K562 (cell line): ENCODE measurements at regions not wholly inside any gene's neighbourhood (a gene's known extent, or its start where the extent isn't known, plus 50 kb on each side); places are given as distances from the start of the nearest gene placed in this dataset.

ENCODE experiments used
- ATAC-seq: fragments of 200-7000 bp; cut with Tn5 transposase; 3 replicates; pipeline ENCODE4 v1.9.1; 2020; ENCODE audit warnings: moderate library complexity
- BruUV-seq: library from RNA; stranded (reverse); fragments of 400-500 nt; replicated peaks from 2 replicates; lab custom pipeline; 2021; lab: Mats Ljungman, UMichigan
- CTCF ChIA-PET: fragments of 300-600 bp; formaldehyde crosslinking; extraction: SDS; loops from one replicate; lab custom pipeline; 2021; ENCODE audit warnings: low intra/inter-chr PET ratio; lab: Yijun Ruan, JAX
- POLR2A ChIA-PET: fragments of 300-600, 350-650 bp; sonication (Branson Sonifier 250); formaldehyde crosslinking; extraction: SDS; loops from one replicate; lab custom pipeline; 2021; ENCODE audit warnings: antibody characterized with exemption, inconsistent platforms; lab: Yijun Ruan, JAX
- DNase-seq, 4 experiments: peaks; one replicate each; pipeline versions ENCODE4 v3.0.0 to v3.0.0-alpha.2; 2011 to 2018; ENCODE audit warnings: low spot score in 3 of 4, mixed read lengths in 3 of 4; ENCODE audit errors: extremely low read depth in 1 of 4
- FAIRE-seq: peaks from 2 replicates; lab custom pipeline; 2011; peaks lifted over from hg19 to GRCh38; lab: Jason Lieb, UNC
- H2AFZ ChIP-seq: 2 replicates; pipeline ENCODE4 v1.6.0; 2011; ENCODE audit warnings: low read depth, low read length, control low read depth, inconsistent platforms
- H3K27ac ChIP-seq: fragments of 200-600 bp; 3 replicates; pipeline ENCODE4 v1.8.0; 2011; ENCODE audit warnings: low read depth, mild to moderate bottlenecking, control low read depth, inconsistent platforms, low read length, moderate library complexity, mixed read lengths; ENCODE audit errors: extremely low read depth
- H3K27me3 ChIP-seq, 2 experiments: fragments of 300-600 bp in 1 of 2; 2 replicates in 1 of 2; 3 replicates in 1 of 2; pipeline versions ENCODE4 v1.6.0 to v1.8.0; 2011; ENCODE audit warnings: inconsistent platforms in 2 of 2, low read length in 2 of 2, mild to moderate bottlenecking in 1 of 2, mixed read lengths in 1 of 2, moderate library complexity in 1 of 2; ENCODE audit not compliant: control insufficient read depth in 2 of 2, insufficient read depth in 2 of 2
- H3K36me3 ChIP-seq: fragments of 300-600 bp; 3 replicates; pipeline ENCODE4 v1.8.0; 2011; ENCODE audit warnings: mild to moderate bottlenecking, low read length, inconsistent platforms; ENCODE audit not compliant: control insufficient read depth, insufficient read depth
- H3K4me1 ChIP-seq, 2 experiments: fragments of 200-600 bp in 1 of 2; replicated peaks in 1 of 2; 2 replicates in 1 of 2; 3 replicates in 1 of 2; pipeline versions ENCODE4 v1.5.1 to v1.8.0; 2011; ENCODE audit warnings: inconsistent platforms in 2 of 2, low read length in 2 of 2, mild to moderate bottlenecking in 1 of 2, mixed read lengths in 1 of 2, moderate library complexity in 1 of 2; ENCODE audit not compliant: control insufficient read depth in 2 of 2, insufficient read depth in 2 of 2
- H3K4me2 ChIP-seq: 2 replicates; pipeline ENCODE4 v1.6.1; 2011; ENCODE audit warnings: low read length, control low read depth, inconsistent platforms, mixed read lengths; ENCODE audit not compliant: insufficient read depth
- H3K4me3 ChIP-seq: fragments of 200-600 bp; sonication (generic), shearing (Covaris generic); 2 replicates; pipeline ENCODE4 v1.5.1; 2016; ENCODE audit warnings: control low read depth, inconsistent platforms
- H3K79me2 ChIP-seq: fragments of 200-600 bp; 3 replicates; pipeline ENCODE4 v1.8.0; 2011; ENCODE audit warnings: low read length, inconsistent platforms; ENCODE audit not compliant: control insufficient read depth, insufficient read depth
- H3K9ac ChIP-seq, 2 experiments: 2 replicates each; pipeline versions ENCODE4 v1.6.0 to v1.6.1; 2011; ENCODE audit warnings: low read depth in 2 of 2, low read length in 2 of 2, control low read depth in 1 of 2, inconsistent platforms in 1 of 2, mild to moderate bottlenecking in 1 of 2, mixed read lengths in 1 of 2; ENCODE audit not compliant: insufficient read depth in 1 of 2
- H3K9me1 ChIP-seq: one replicate; pipeline ENCODE4 v1.6.0; 2011; ENCODE audit warnings: inconsistent platforms, mild to moderate bottlenecking, low read length, moderate library complexity; ENCODE audit not compliant: control insufficient read depth, insufficient read depth
- H3K9me3 ChIP-seq: replicated peaks from 2 replicates; pipeline ENCODE4 v1.5.1; 2011; ENCODE audit warnings: low read depth, low read length, inconsistent platforms; ENCODE audit not compliant: control insufficient read depth, insufficient read depth
- H4K20me1 ChIP-seq: replicated peaks from 2 replicates; pipeline ENCODE4 v1.6.1; 2011; ENCODE audit warnings: low read length, inconsistent platforms, mixed read lengths; ENCODE audit not compliant: control insufficient read depth, insufficient read depth
- AFF1 ChIP-seq, 2 experiments: fragments of 450-650 bp; IDR thresholded peaks; 2 replicates each; pipeline ENCODE4 v1.6.1; 2018; ENCODE audit warnings: mild to moderate bottlenecking in 2 of 2, low read depth in 1 of 2; ENCODE audit not compliant: partially characterized antibody in 2 of 2
- ARID3B ChIP-seq: fragments of 250-450 bp; sonication (Bioruptor Pico); IDR thresholded peaks from 2 replicates; pipeline ENCODE4 v1.4.0; 2020; ENCODE audit warnings: borderline replicate concordance
- NCOA2 ChIP-seq, 2 experiments: fragments of 450-650 bp; IDR thresholded peaks; 2 replicates each; pipeline ENCODE4 v1.6.1; 2018; ENCODE audit warnings: mild to moderate bottlenecking in 2 of 2, moderate library complexity in 1 of 2; ENCODE audit not compliant: partially characterized antibody in 2 of 2
- NFYB ChIP-seq: IDR thresholded peaks from 2 replicates; pipeline ENCODE4 v1.6.1; 2011; ENCODE audit warnings: mild to moderate bottlenecking, moderate library complexity; ENCODE audit not compliant: insufficient read length; ENCODE audit errors: extremely low read depth
- RFX1 ChIP-seq: fragments of 450-650 bp; IDR thresholded peaks from 2 replicates; pipeline ENCODE4 v1.6.1; 2016; ENCODE audit warnings: mild to moderate bottlenecking, moderate library complexity
- XRCC4 ChIP-seq: IDR thresholded peaks from one replicate; pipeline ENCODE4 v1.6.1; 2011; ENCODE audit not compliant: insufficient read depth, insufficient read length; ENCODE audit errors: extremely low read depth
- XRCC5 ChIP-seq: fragments of 200-400 bp; formaldehyde crosslinking; IDR thresholded peaks from 2 replicates; pipeline ENCODE4 v1.6.1; 2017; ENCODE audit warnings: low read depth, mild to moderate bottlenecking, low read length
- WGBS: fragments of 100-300 bp; shearing (Covaris generic); methylation state at CpG from one replicate; pipeline ENCODE4 v1.1.6; 2016; ENCODE audit warnings: low coverage, mixed read lengths; ENCODE audit not compliant: insufficient coverage; ENCODE audit errors: missing lambda C conversion rate; 5-methylcytosine and 5-hydroxymethylcytosine counted together
- in situ Hi-C: fragments of 300-500 bp; cut with MboI; formaldehyde crosslinking; loops from 4 replicates; pipeline ENCODE4 v1.15.0; 2018; ENCODE audit warnings: inconsistent platforms, mixed read lengths
- intact Hi-C: fragments of 100-400 bp; cut with micrococcal nuclease; formaldehyde crosslinking; loops from 2 replicates; pipeline ENCODE4 v1.14.2; 2022

DNA sequence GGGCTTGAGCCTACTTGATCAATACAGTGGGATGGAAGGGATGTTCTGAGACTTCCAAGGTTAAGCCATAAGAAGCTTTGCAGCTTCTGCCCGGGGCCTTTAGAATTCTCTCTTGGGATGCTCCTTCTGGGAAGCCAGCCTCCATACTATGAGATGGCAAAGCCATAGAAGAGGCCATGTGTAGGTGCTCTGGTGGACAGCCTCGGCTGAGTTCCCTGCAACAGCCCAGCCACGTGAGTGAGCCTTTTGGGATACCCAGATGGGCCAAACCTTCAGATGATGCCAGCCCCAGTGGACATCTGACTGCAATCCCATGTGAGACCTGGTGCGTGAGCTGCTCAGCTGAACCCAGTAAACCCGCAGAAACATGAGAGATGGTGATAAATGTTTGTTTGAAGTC is 370.6 kb downstream of the RPS24 start:
- TF ChIP-seq RFX1 (no peak), ARID3B (CRISPR knock-in tag) (no peak), NCOA2 (IDR thresholded peaks at IDR 0.05; ENCODE audit: partially characterized antibody in 2 of 2) (no peak), AFF1 (IDR thresholded peaks at IDR 0.05; ENCODE audit: low read depth in 1 of 2, partially characterized antibody in 2 of 2) (no peak), XRCC5 (no peak), NFYB (no peak), XRCC4 (no peak)
- H4K20me1 ChIP-seq: peaks cover 3% of the 10 kb centered on the region
- CTCF ChIA-PET: no interaction called here
- WGBS: 0% methylated on average over 5 of the region's 5 CpGs
- no peaks in the 10 kb centered on the region for H3K9me3 ChIP-seq
- no peaks in the 10 kb centered on the region for H3K79me2 ChIP-seq
- intact Hi-C loops: no loop called here
- H3K9ac ChIP-seq: no peak overlapping the region
- no peak overlapping the region for H2AFZ ChIP-seq
- BruUV-seq: no TSS peak
- ATAC-seq (no peak), DNase-seq (no peak), FAIRE-seq (no peak)
- H3K27me3 ChIP-seq: peaks cover 24 to 62% of the 10 kb centered on the region in 2 experiments
- POLR2A ChIA-PET: interaction anchor here (1.0 to 2.1 kb wide), 2 partner anchors 11 to 13 kb away, joined by 4 read pairs; no protein-coding TSS in a partner anchor
- in situ Hi-C loops: no loop called here
- H3K9me1 ChIP-seq: no peaks in the 10 kb centered on the region
- no peak overlapping the region for H3K4me3 ChIP-seq
- H3K27ac ChIP-seq: no peak overlapping the region
- H3K4me2 ChIP-seq: no peak overlapping the region
- no peaks in the 10 kb centered on the region for H3K36me3 ChIP-seq
- peaks cover 0 to 4% of the 10 kb centered on the region in 2 experiments; a peak in 1 of 5 replicates for H3K4me1 ChIP-seq
